Prostate gland (tissue), 2 donors: ENCODE measurements at regions not wholly inside any gene's neighbourhood (a gene's known extent, or its start where the extent isn't known, plus 50 kb on each side); places are given as distances from the start of the nearest gene placed in this dataset.

Source experiments
- DNase-seq: peaks from one replicate; pipeline ENCODE4 v3.0.0-alpha.2; 2019; ENCODE audit warnings: low spot score
- H3K27ac ChIP-seq, 2 donors: fragments of 200-600 bp; sonication (generic); 2 replicates each; pipeline ENCODE4 v1.5.1; 2017 to 2019
- H3K27me3 ChIP-seq: fragments of 200-600 bp; sonication (generic); replicated peaks from 2 replicates; pipeline ENCODE4 v1.5.1; 2019; ENCODE audit not compliant: insufficient read depth
- H3K36me3 ChIP-seq, 2 donors: fragments of 200-600 bp; sonication (generic); 1 replicate in 1 of 2; 2 replicates in 1 of 2; pipeline versions ENCODE4 v1.5.1 to v1.8.1; 2017 to 2019
- H3K4me1 ChIP-seq: fragments of 200-600 bp; sonication (generic); replicated peaks from 2 replicates; pipeline ENCODE4 v1.5.1; 2019
- H3K4me3 ChIP-seq, 2 donors: fragments of 200-600 bp; sonication (generic); 2 replicates each; pipeline ENCODE4 v1.5.1; 2017 to 2019
- H3K9me3 ChIP-seq: fragments of 200-600 bp; sonication (generic); 2 replicates; pipeline ENCODE4 v1.5.1; 2017
- CTCF ChIP-seq, 4 experiments: fragments of 200-600 bp in 2 of 4; fragments of 450-650 bp in 2 of 4; sonication (generic) in 2 of 4; IDR thresholded peaks; 1 replicate in 3 of 4; 2 replicates in 1 of 4; pipeline ENCODE4 v1.5.1; 2016 to 2019; ENCODE audit warnings: antibody characterized with exemption in 4 of 4, mild to moderate bottlenecking in 2 of 4, moderate library complexity in 2 of 4
- POLR2A ChIP-seq: fragments of 450-650 bp; IDR thresholded peaks from one replicate; pipeline ENCODE4 v1.6.1; 2016; ENCODE audit warnings: antibody characterized with exemption, mild to moderate bottlenecking
- POLR2AphosphoS5 ChIP-seq: sonication (generic); formaldehyde crosslinking; IDR thresholded peaks from one replicate; pipeline ENCODE4 v1.6.1; 2017; ENCODE audit warnings: antibody characterized with exemption
- WGBS: methylation state at CpG from one replicate; pipeline ENCODE4 v1.1.5; 2018; 5-methylcytosine and 5-hydroxymethylcytosine counted together
- intact Hi-C: fragments of 100-400 bp; cut with DNase I; formaldehyde crosslinking; loops from one replicate; pipeline ENCODE4 v1.14.2; 2022

- no peaks in the 10 kb centered on the region for H3K9me3 ChIP-seq
- DNase-seq, result no peak
- WGBS, result 73% methylated on average over 8 of the region's 8 CpGs
- no peak overlapping the region for H3K27ac ChIP-seq
- TF ChIP-seq POLR2AphosphoS5 (no peak), CTCF (IDR thresholded peaks at IDR 0.05) (no peak), POLR2A (no peak)
- no peaks in the 10 kb centered on the region for H3K4me1 ChIP-seq
- no peaks in the 10 kb centered on the region for H3K36me3 ChIP-seq
- no peak overlapping the region for H3K4me3 ChIP-seq
- H3K27me3 ChIP-seq, result no peaks in the 10 kb centered on the region
- intact Hi-C loops, result no loop called here
Observed at GRCh38 chr2:58959996-58960395, 718.9 kb upstream of the FANCL start.

GRCh38 chr2:58957188-58957840 lies 716.2 kb upstream of the FANCL start:
- DNase-seq, result no peak
- Histone ChIP-seq H3K9me3 (no peaks in the 10 kb centered on the region), H3K36me3 (no peaks in the 10 kb centered on the region), H3K4me1 (no peaks in the 10 kb centered on the region), H3K27me3 (no peaks in the 10 kb centered on the region), H3K27ac (no peak overlapping the region), H3K4me3 (no peak overlapping the region)
- intact Hi-C loops, result no loop called here
- 52% methylated on average over 4 of the region's 4 CpGs for WGBS
- no peak for TF ChIP-seq CTCF (IDR thresholded peaks at IDR 0.05)
- TF ChIP-seq POLR2AphosphoS5, result no peak
- TF ChIP-seq POLR2A, result no peak

GRCh38 chr2:58954880-58955385 lies 713.8 kb upstream of the FANCL start:
- intact Hi-C loops, result no loop called here
- Histone ChIP-seq H3K4me3 (no peak overlapping the region), H3K27ac (no peak overlapping the region), H3K27me3 (no peaks in the 10 kb centered on the region), H3K9me3 (no peaks in the 10 kb centered on the region), H3K4me1 (no peaks in the 10 kb centered on the region), H3K36me3 (no peaks in the 10 kb centered on the region)
- TF ChIP-seq POLR2A, result no peak
- TF ChIP-seq CTCF (IDR thresholded peaks at IDR 0.05), result no peak
- no peak for TF ChIP-seq POLR2AphosphoS5
- no peak for DNase-seq
- 67% methylated on average over 11 of the region's 11 CpGs for WGBS

- H3K4me1 ChIP-seq, result no peaks in the 10 kb centered on the region
- no peaks in the 10 kb centered on the region for H3K27me3 ChIP-seq
- intact Hi-C loops, result no loop called here
- H3K36me3 ChIP-seq, result no peaks in the 10 kb centered on the region
- no peak overlapping the region for H3K4me3 ChIP-seq
- no peak overlapping the region for H3K27ac ChIP-seq
- H3K9me3 ChIP-seq, result no peaks in the 10 kb centered on the region
- DNase-seq, result no peak
- 85% methylated on average over 3 of the region's 3 CpGs for WGBS
- no peak for TF ChIP-seq POLR2AphosphoS5
- no peak for TF ChIP-seq CTCF (IDR thresholded peaks at IDR 0.05)
- TF ChIP-seq POLR2A, result no peak
Observed at GRCh38 chr2:58951722-58952121, 710.6 kb upstream of the FANCL start.

- intact Hi-C loops, result no loop called here
- no peak overlapping the region for H3K4me3 ChIP-seq
- H3K36me3 ChIP-seq, result no peaks in the 10 kb centered on the region
- H3K27ac ChIP-seq, result no peak overlapping the region
- TF ChIP-seq CTCF (IDR thresholded peaks at IDR 0.05) (no peak), POLR2AphosphoS5 (no peak), POLR2A (no peak)
- no peaks in the 10 kb centered on the region for H3K27me3 ChIP-seq
- DNase-seq, result no peak
- H3K9me3 ChIP-seq, result no peaks in the 10 kb centered on the region
- H3K4me1 ChIP-seq, result no peaks in the 10 kb centered on the region
- 77% methylated on average over 4 of the region's 4 CpGs for WGBS
Observed at GRCh38 chr2:58950795-58951462, 709.8 kb upstream of the FANCL start.
